ENCODE measurements at regions not wholly inside any gene's neighbourhood (a gene's known extent, or its start where the extent isn't known, plus 50 kb on each side); places are given as distances from the start of the nearest gene placed in this dataset.

GRCh38 chr22:20639750-20640149 lies 132.3 kb downstream of the MED15 start:
- TF ChIP-seq CTCF (IDR thresholded peaks at IDR 0.05), result no peak
- no peak for TF ChIP-seq POLR2AphosphoS5 (IDR thresholded peaks at IDR 0.05; ENCODE audit: low read depth, low read length)
